Endothelial cell of umbilical vein (primary cell): ENCODE measurements at regions not wholly inside any gene's neighbourhood (a gene's known extent, or its start where the extent isn't known, plus 50 kb on each side); places are given as distances from the start of the nearest gene placed in this dataset.

Experiments
- BruUV-seq: library from RNA; stranded (reverse); fragments of 400-500 nt; replicated peaks from 2 replicates; lab custom pipeline; 2021; lab: Mats Ljungman, UMichigan
- CTCF ChIA-PET: fragments of 300-600, 350-600 bp; sonication (Branson Sonifier 250); formaldehyde crosslinking; loops from one replicate; lab custom pipeline; 2021; ENCODE audit warnings: antibody characterized with exemption, inconsistent platforms; lab: Charles Lee
- POLR2A ChIA-PET: fragments of 300-600, 350-600 bp; sonication (Branson Sonifier 250); formaldehyde crosslinking; loops from one replicate; lab custom pipeline; 2021; ENCODE audit warnings: antibody characterized with exemption, inconsistent platforms; lab: Charles Lee
- DNase-seq: peaks from one replicate; pipeline ENCODE4 v3.0.0-alpha.2; 2011; ENCODE audit warnings: low read depth, low spot score
- FAIRE-seq: peaks from 2 replicates; lab custom pipeline; 2011; peaks lifted over from hg19 to GRCh38; lab: Jason Lieb, UNC
- H2AFZ ChIP-seq: 2 replicates; pipeline ENCODE4 v1.6.0; 2012; ENCODE audit warnings: low read depth, low read length, control low read depth, inconsistent platforms
- H3K27ac ChIP-seq: 2 replicates; pipeline ENCODE4 v1.5.1; 2011; ENCODE audit warnings: low read depth, mild to moderate bottlenecking, control low read depth, low read length, moderate library complexity; ENCODE audit not compliant: insufficient read depth
- H3K27me3 ChIP-seq, 2 experiments: 2 replicates each; pipeline versions ENCODE4 v1.6.0 to v1.6.1; 2011; ENCODE audit warnings: low read length in 2 of 2, mixed read lengths in 1 of 2; ENCODE audit not compliant: control insufficient read depth in 2 of 2, insufficient read depth in 2 of 2
- H3K36me3 ChIP-seq, 2 experiments: 2 replicates in 1 of 2; 3 replicates in 1 of 2; pipeline ENCODE4 v1.5.1; 2011; ENCODE audit warnings: low read length in 2 of 2, mild to moderate bottlenecking in 1 of 2, moderate library complexity in 1 of 2; ENCODE audit not compliant: control insufficient read depth in 2 of 2, insufficient read depth in 2 of 2; ENCODE audit errors: extremely low read depth in 1 of 2
- H3K4me1 ChIP-seq: 3 replicates; pipeline ENCODE4 v1.5.1; 2011; ENCODE audit warnings: mild to moderate bottlenecking, low read length; ENCODE audit not compliant: control insufficient read depth, insufficient read depth; ENCODE audit errors: extremely low read depth
- H3K4me2 ChIP-seq: 2 replicates; pipeline ENCODE4 v1.6.1; 2011; ENCODE audit warnings: low read length, control low read depth, mixed read lengths; ENCODE audit not compliant: insufficient read depth
- H3K4me3 ChIP-seq, 3 experiments: fragments of 200-600 bp in 1 of 3; sonication (generic), shearing (Covaris generic) in 1 of 3; replicated peaks in 1 of 3; 2 replicates each; pipeline ENCODE4 v1.5.1; 2011 to 2016; ENCODE audit warnings: control low read depth in 3 of 3, low read length in 3 of 3, mild to moderate bottlenecking in 2 of 3, inconsistent platforms in 1 of 3, low read depth in 1 of 3, moderate library complexity in 1 of 3; ENCODE audit not compliant: insufficient read depth in 1 of 3
- H3K79me2 ChIP-seq: 2 replicates; pipeline ENCODE4 v1.6.0; 2012; ENCODE audit warnings: low read length, inconsistent platforms; ENCODE audit not compliant: control insufficient read depth, insufficient read depth
- H3K9ac ChIP-seq: replicated peaks from 2 replicates; pipeline ENCODE3; 2011; ENCODE audit warnings: low read length, control low read depth; ENCODE audit not compliant: insufficient read depth; ENCODE audit errors: extremely low read depth
- H3K9me1 ChIP-seq: replicated peaks from 3 replicates; pipeline ENCODE4 v1.6.0; 2011; ENCODE audit warnings: mild to moderate bottlenecking, low read length; ENCODE audit not compliant: control insufficient read depth, insufficient read depth; ENCODE audit errors: extremely low read depth
- H3K9me3 ChIP-seq: replicated peaks from 2 replicates; pipeline ENCODE4 v1.5.1; 2012; ENCODE audit warnings: low read length, inconsistent platforms; ENCODE audit not compliant: control insufficient read depth, insufficient read depth
- H4K20me1 ChIP-seq: replicated peaks from 2 replicates; pipeline ENCODE3; 2011; ENCODE audit warnings: mild to moderate bottlenecking, low read length; ENCODE audit not compliant: control insufficient read depth, insufficient read depth; ENCODE audit errors: extremely low read depth
- EZH2 ChIP-seq: IDR thresholded peaks from 2 replicates; pipeline ENCODE4 v1.6.1; 2012; ENCODE audit warnings: borderline replicate concordance, low read depth, mild to moderate bottlenecking, moderate library complexity, low read length, inconsistent platforms; ENCODE audit not compliant: severe bottlenecking
- FOS ChIP-seq: IDR thresholded peaks from 2 replicates; pipeline ENCODE4 v1.6.1; 2011; ENCODE audit warnings: mild to moderate bottlenecking, low read length, moderate library complexity, borderline replicate concordance; ENCODE audit not compliant: insufficient read depth
- GATA2 ChIP-seq: IDR thresholded peaks from 2 replicates; pipeline ENCODE4 v1.7.0; 2011; ENCODE audit warnings: low read depth, mild to moderate bottlenecking, moderate library complexity, mixed read lengths, low read length; ENCODE audit not compliant: insufficient read length, insufficient read depth
- JUN ChIP-seq: IDR thresholded peaks from 2 replicates; pipeline ENCODE4 v1.6.1; 2011; ENCODE audit warnings: borderline replicate concordance, low read depth; ENCODE audit not compliant: insufficient read length, insufficient read depth
- MYC ChIP-seq: IDR thresholded peaks from one replicate; pipeline ENCODE4 v1.6.1; 2011; ENCODE audit warnings: mild to moderate bottlenecking, low read depth, low read length
- POLR2A ChIP-seq: IDR thresholded peaks from 2 replicates; pipeline ENCODE4 v1.6.1; 2012; ENCODE audit warnings: low read depth, mild to moderate bottlenecking, control low read depth, low read length
- POLR2AphosphoS5 ChIP-seq: IDR thresholded peaks from 2 replicates; pipeline ENCODE4 v1.6.1; 2012; ENCODE audit warnings: low read depth, mild to moderate bottlenecking, control low read depth, low read length, moderate library complexity; ENCODE audit not compliant: insufficient read depth
- dilution Hi-C: fragments of 300-500 bp; cut with MboI; formaldehyde crosslinking; loops from one replicate; pipeline ENCODE4 v1.15.0; 2019; ENCODE audit warnings: low sequenced_read_pairs; ENCODE audit not compliant: extremely low pct_ligation_motif_present
- intact Hi-C: fragments of 100-400 bp; cut with micrococcal nuclease; formaldehyde crosslinking; loops from one replicate; pipeline ENCODE4 v1.10.0; 2022
- TF ChIP-seq, protein P1 (sequence below): IDR thresholded peaks from 2 replicates; pipeline ENCODE4 v1.6.1; 2011; ENCODE audit not compliant: insufficient read depth, insufficient read length
- TF ChIP-seq, protein P2 (sequence below), 2 donors: IDR thresholded peaks; 1 replicate in 1 of 2; 2 replicates in 1 of 2; pipeline ENCODE4 v1.5.1; 2011; ENCODE audit warnings: low read length in 2 of 2, mild to moderate bottlenecking in 2 of 2, moderate library complexity in 2 of 2, control low read depth in 1 of 2, inconsistent platforms in 1 of 2, low read depth in 1 of 2; ENCODE audit not compliant: insufficient read depth in 1 of 2; ENCODE audit errors: extremely low read depth in 1 of 2

DNA sequence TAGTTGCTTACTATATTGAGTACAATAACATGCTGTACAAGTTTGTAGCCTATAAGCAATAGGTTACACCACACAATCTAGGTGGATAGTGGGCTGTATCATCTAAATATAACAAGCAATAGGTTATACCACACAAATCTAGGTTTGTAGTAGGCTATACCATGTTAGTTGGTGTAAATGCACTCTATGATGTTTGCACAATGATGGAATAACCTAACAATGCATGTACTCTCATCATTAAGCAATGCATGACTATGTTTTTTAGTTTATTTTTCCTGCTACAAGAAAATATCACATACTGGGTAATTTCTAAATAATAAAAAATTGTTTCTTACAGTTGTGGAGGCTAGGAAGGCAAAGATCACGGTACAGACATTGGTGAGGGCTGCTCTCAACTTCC lies 262.5 kb downstream of the SLITRK6 start:
- ChIA-PET CTCF (no interaction called here), POLR2A (no interaction called here)
- H2AFZ ChIP-seq, result no peak overlapping the region
- H3K79me2 ChIP-seq, result no peaks in the 10 kb centered on the region
- no peaks in the 10 kb centered on the region for H3K4me1 ChIP-seq
- H3K4me2 ChIP-seq, result no peak overlapping the region
- H3K27me3 ChIP-seq, result no peaks in the 10 kb centered on the region
- no peak overlapping the region for H3K4me3 ChIP-seq
- H3K27ac ChIP-seq, result no peak overlapping the region
- no peaks in the 10 kb centered on the region for H4K20me1 ChIP-seq
- H3K9me3 ChIP-seq, result peaks cover 2% of the 10 kb centered on the region
- H3K9me1 ChIP-seq, result no peaks in the 10 kb centered on the region
- intact Hi-C loops (no loop called here), dilution Hi-C loops (no loop called here)
- FAIRE-seq, result no peak
- no peak for TF ChIP-seq MYC
- no peak for DNase-seq
- no peak overlapping the region for H3K9ac ChIP-seq
- no peaks in the 10 kb centered on the region for H3K36me3 ChIP-seq
- BruUV-seq, result no TSS peak

DNA sequence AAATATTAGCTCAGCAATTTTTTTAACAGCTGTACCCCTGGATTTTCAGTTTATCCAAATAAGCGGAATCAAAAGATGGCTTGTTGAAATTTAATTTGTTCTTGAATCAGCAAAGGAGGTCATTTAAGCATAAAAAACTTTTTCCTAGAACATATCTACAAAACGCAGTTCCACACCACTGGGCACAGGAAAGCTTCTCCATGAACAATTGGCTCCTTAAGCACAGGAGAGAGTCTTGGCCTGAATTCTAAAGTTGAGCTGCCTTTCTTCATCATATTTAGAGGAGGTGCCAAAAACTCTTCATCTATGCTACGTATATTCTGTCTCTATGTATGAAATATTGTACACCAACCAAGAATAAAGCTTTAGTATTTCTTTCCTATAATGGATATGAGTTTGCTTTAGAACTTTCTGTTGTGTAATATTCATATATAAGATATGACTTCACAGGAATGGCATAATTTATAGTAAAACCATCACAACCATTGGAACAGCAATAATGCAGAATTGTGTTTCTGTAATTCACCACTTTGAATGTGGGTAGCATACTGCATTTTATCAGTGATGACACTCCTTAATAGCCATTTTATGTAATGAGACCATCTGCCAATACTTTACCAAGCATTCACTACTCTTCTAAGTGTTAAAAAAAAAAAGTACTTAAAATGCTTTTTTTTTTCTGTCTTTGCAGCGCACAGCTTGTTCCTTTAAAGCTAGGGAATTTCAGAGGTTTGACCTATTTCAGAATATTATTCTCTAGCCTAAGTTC lies 263.7 kb downstream of the SLITRK6 start:
- ChIA-PET POLR2A (no interaction called here), CTCF (interaction anchor here (0.8 kb wide), 1 partner anchor 22 kb away, joined by 3 read pairs; no protein-coding TSS in a partner anchor)
- H3K9ac ChIP-seq, result no peak overlapping the region
- H4K20me1 ChIP-seq, result no peaks in the 10 kb centered on the region
- no peaks in the 10 kb centered on the region for H3K27me3 ChIP-seq
- H3K4me3 ChIP-seq, result no peak overlapping the region
- TF ChIP-seq, protein P1, sequence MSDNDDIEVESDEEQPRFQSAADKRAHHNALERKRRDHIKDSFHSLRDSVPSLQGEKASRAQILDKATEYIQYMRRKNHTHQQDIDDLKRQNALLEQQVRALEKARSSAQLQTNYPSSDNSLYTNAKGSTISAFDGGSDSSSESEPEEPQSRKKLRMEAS, result no peak
- TF ChIP-seq POLR2AphosphoS5, result no peak
- TF ChIP-seq POLR2A, result no peak
- no peak for TF ChIP-seq EZH2
- TF ChIP-seq FOS, result no peak
- no peak for TF ChIP-seq GATA2
- TF ChIP-seq JUN, result no peak
- TF ChIP-seq, protein P2, sequence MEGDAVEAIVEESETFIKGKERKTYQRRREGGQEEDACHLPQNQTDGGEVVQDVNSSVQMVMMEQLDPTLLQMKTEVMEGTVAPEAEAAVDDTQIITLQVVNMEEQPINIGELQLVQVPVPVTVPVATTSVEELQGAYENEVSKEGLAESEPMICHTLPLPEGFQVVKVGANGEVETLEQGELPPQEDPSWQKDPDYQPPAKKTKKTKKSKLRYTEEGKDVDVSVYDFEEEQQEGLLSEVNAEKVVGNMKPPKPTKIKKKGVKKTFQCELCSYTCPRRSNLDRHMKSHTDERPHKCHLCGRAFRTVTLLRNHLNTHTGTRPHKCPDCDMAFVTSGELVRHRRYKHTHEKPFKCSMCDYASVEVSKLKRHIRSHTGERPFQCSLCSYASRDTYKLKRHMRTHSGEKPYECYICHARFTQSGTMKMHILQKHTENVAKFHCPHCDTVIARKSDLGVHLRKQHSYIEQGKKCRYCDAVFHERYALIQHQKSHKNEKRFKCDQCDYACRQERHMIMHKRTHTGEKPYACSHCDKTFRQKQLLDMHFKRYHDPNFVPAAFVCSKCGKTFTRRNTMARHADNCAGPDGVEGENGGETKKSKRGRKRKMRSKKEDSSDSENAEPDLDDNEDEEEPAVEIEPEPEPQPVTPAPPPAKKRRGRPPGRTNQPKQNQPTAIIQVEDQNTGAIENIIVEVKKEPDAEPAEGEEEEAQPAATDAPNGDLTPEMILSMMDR (IDR thresholded peaks at IDR 0.05; ENCODE audit: extremely low read depth in 1 of 2, insufficient read depth in 1 of 2, low read depth in 1 of 2, low read length in 2 of 2), result no peak
- no peak for TF ChIP-seq MYC
- no peaks in the 10 kb centered on the region for H3K36me3 ChIP-seq
- H3K9me3 ChIP-seq, result peaks cover 2% of the 10 kb centered on the region
- no TSS peak for BruUV-seq
- H3K79me2 ChIP-seq, result no peaks in the 10 kb centered on the region
- intact Hi-C loops (no loop called here), dilution Hi-C loops (no loop called here)
- no peaks in the 10 kb centered on the region for H3K9me1 ChIP-seq
- H3K27ac ChIP-seq, result no peak overlapping the region
- FAIRE-seq (no peak), DNase-seq (no peak)
- no peaks in the 10 kb centered on the region for H3K4me1 ChIP-seq
- no peak overlapping the region for H2AFZ ChIP-seq
- no peak overlapping the region for H3K4me2 ChIP-seq
